Myocyte (in vitro differentiated cells): ENCODE measurements at regions not wholly inside any gene's neighbourhood (a gene's known extent, or its start where the extent isn't known, plus 50 kb on each side); places are given as distances from the start of the nearest gene placed in this dataset.

ENCODE experiments used
- DNase-seq: peaks from one replicate; pipeline ENCODE4 v3.0.0-alpha.2; 2012; ENCODE audit warnings: low read depth

DNA sequence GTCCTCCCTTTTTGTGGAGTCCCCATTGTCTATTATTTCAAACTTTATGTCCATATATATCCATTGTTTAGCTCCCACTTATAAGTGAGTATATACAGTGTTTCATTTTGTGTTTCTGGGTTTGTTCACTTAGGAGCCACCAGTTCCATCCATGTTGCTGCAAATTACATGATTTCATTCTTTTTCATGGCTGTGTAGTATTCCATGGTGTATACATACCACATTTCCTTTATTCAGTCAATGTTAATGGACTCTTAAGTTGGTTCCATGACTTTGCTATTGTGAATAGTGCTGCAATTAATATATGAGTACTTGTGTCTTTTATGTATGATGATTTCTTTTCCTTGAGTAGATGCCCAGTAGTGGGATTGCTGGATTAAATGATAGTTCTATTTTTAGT lies 329.1 kb downstream of the AR start:
- no peak for DNase-seq

DNA sequence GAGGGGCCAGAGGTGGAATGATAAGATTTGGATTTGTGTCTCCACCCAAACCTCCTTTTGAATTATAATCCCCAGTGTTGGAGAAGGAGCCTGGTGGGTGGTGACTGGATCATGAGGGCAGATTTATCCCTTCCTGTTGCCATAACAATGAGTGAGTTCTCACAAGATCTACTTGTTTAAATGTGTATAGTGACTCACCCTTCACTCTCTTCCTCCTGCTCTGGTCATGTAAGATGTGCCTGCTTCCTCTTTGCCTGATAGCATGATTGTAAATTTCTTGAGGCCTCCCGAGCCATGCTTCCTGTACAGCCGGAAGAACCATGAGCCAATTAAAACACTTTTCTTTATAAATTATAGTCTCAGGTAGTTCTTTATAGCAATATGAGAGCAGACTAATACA lies 348.6 kb downstream of the AR start:
- no peak for DNase-seq

DNA sequence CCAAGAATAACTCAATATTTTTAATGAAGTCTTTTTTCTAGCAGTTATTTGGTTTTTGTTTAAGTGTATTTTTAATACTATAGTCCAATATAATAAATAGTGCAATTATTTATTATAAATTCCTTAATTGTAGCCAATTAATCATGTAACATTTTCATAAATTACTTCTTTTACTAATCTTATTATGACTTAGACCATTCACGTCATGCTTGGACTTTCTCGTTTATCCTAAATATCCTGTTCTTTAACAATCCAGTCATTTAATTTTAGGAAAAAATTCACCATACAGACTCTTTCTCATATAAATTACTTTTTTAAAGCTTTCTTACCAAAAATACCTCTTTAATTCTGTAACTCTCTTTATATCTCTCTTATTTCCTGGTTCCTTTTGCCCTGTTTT lies 350.1 kb downstream of the AR start:
- DNase-seq = no peak

DNA sequence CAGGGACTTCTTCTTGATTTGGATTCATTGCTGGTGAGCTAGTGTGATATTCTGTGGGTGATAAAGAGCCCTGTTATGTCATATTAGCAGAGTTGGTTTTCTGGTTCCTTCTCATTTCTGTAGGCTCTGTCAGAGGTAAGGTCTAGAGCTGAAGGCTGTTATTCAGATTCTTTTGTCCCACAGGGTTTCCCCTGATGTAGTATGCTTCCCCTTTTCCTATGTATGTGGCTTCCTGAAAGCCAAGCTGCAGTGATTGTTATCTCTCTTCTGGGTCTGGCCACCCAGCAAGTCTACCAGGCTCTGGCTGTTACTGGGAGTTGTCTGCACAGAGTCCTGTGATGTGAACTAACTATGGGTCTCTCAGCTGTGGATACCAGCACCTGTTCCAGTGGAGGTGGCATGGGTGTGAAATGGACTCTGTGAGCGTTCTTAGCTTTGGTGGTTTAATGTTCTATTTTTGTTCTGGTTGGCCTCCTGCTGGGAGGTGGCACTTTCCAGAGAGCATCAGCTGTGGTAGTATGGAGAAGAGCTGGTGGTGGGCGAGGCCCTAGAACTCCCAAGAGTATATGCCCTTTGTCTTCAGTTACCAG lies 373.7 kb downstream of the AR start:
- peak; percentile 75 for DNase-seq

DNA sequence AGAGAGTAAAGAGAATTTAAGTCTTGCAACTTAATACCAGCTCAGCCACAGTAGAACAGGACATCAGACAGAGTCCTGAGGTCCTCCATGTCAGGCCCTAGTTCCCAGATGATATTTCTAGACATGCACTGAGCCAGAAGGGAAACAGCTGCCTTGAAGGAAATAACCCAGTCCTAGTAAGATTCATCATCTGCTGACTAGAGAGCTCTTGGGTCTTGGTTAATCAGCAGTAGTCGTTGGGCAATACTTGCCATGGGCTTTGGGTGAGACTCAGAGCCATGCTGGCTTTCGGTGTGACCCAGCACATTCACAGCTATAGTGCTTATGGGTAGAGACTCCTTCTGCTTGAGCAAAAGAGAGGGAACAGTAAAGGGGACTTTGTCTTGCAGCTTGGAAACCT lies 379.1 kb downstream of the AR start:
- peak; percentile 11 for DNase-seq

DNA sequence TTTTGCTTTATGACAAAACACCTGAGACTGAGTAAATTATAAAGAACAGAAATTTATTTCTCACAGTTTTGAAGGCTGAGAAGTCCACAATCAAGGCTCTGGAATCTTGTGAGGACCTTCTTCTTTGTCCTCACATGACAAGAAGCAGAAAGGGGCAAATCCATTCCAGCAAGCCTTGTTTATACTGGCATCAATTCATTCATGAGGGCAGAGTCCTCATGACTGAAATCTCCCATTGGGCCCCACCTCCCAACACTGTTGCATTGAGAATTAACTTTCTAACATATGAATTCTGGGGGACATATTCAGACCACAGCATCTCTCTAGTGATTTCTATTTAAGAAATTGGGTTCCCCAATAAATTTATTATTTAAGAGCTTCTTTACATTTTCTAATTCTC lies 395.4 kb downstream of the AR start:
- DNase-seq = no peak

DNA sequence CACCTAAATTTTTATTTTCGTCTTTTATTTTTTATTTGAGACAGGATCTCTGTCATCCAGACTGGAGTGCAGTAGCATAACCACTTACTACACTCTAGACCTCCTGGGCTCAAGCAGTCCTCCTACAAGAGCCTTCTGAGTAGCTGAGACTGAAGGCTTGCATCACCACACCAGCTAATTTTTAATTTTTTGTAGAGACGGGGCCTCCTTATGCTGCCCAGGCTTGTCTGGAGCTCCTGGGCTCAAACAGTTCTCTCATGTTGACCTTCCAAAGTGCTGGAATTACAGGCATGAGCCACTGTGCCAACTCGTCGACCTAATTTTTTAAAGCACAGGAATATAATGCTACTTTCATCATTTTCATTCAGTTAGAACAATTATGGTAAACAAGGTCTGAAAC lies 405.4 kb downstream of the AR start:
- DNase-seq = no peak

DNA sequence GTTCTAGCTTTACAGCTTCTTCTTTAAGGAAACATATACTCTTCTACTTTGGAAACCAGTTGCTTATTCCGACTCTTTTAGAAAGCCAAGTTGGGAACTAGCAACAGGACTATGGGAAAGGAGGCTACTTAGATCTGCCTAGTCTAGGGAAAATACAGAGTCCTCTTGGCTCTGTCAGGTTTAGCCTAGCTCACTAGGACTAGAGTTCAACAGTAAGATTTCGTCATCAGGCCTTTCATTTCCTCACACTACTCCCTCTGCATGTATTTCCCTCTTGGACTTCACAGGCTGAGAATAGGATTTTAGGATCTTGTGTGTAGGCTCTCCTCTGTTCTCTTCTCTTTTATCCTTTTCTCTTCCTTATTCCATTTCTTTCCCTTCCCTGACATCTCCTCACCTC lies 409.8 kb downstream of the AR start:
- DNase-seq = no peak

DNA sequence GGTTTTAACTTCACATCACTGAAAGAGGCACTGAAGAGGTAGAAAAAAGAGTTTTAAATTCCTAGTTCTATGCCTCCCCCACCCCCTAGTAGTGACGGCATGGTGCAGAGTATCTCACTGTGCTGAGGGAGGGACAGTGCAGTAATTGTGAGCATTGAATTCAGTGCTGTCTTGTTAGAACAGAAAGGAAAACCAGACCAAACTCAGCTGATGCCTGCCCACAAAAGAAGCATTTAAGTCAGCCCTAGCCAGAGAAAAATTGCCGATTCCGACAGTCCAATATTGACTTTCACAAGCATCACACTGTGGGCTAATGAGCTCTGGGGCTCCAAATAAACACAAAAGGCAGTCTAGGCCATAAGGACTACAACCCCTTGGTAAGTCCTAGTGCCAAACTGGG lies 417.7 kb downstream of the AR start:
- DNase-seq = no peak
